SK-N-SH (cell line): ENCODE measurements at regions not wholly inside any gene's neighbourhood (a gene's known extent, or its start where the extent isn't known, plus 50 kb on each side); places are given as distances from the start of the nearest gene placed in this dataset.
A peak's percentile ranks its signal among the peaks of the same experiment; 100 is the strongest.

Experiments used
- CTCF ChIA-PET: fragments of 300-600, 350-600 bp; formaldehyde crosslinking; extraction: SDS; loops from one replicate; lab custom pipeline; 2021; lab: Yijun Ruan, JAX
- POLR2A ChIA-PET: fragments of 350-600 bp; sonication (Branson Sonifier 250); formaldehyde crosslinking; extraction: SDS; loops from one replicate; lab custom pipeline; 2020; ENCODE audit warnings: antibody characterized with exemption, inconsistent platforms; lab: Yijun Ruan, JAX
- DNase-seq: peaks from one replicate; pipeline ENCODE4 v3.0.0; 2012
- H2AFZ ChIP-seq: fragments of 200-600 bp; sonication (generic); 2 replicates; pipeline ENCODE4 v1.8.1; 2016; ENCODE audit warnings: antibody characterized with exemption, mild to moderate bottlenecking, low read depth
- H3F3A ChIP-seq: fragments of 200-600 bp; sonication (generic); replicated peaks from 2 replicates; pipeline ENCODE3; 2016; ENCODE audit warnings: antibody characterized with exemption, mild to moderate bottlenecking; ENCODE audit not compliant: insufficient read depth
- H3K27ac ChIP-seq, 2 experiments: fragments of 200-500 bp in 1 of 2; fragments of 200-600 bp in 1 of 2; sonication (Bioruptor generic) in 1 of 2; sonication (generic), shearing (Covaris generic) in 1 of 2; 2 replicates each; pipeline versions ENCODE4 v1.5.1 to v1.6.1; 2014 to 2016; ENCODE audit warnings: low read depth in 2 of 2, inconsistent platforms in 1 of 2, low read length in 1 of 2, mild to moderate bottlenecking in 1 of 2, mixed read lengths in 1 of 2
- H3K27me3 ChIP-seq: fragments of 200-600 bp; sonication (generic), shearing (Covaris generic); 2 replicates; pipeline ENCODE4 v1.6.1; 2016; ENCODE audit warnings: mixed run types; ENCODE audit not compliant: insufficient read depth
- H3K36me3 ChIP-seq, 2 experiments: fragments of 200-500 bp in 1 of 2; fragments of 200-600 bp in 1 of 2; sonication (Bioruptor generic) in 1 of 2; sonication (generic) in 1 of 2; replicated peaks in 1 of 2; 2 replicates each; pipeline versions ENCODE3 to v1.5.1; 2014 to 2016; ENCODE audit warnings: low read length in 1 of 2, mild to moderate bottlenecking in 1 of 2; ENCODE audit not compliant: insufficient read depth in 2 of 2, control insufficient read depth in 1 of 2
- H3K4me1 ChIP-seq, 2 experiments: fragments of 200-500 bp in 1 of 2; fragments of 200-600 bp in 1 of 2; sonication (Bioruptor generic) in 1 of 2; sonication (generic), shearing (Covaris generic) in 1 of 2; 2 replicates each; pipeline versions ENCODE4 v1.5.1 to v1.6.1; 2014 to 2016; ENCODE audit warnings: low read depth in 1 of 2, low read length in 1 of 2, mixed run types in 1 of 2; ENCODE audit not compliant: insufficient read depth in 2 of 2, control insufficient read depth in 1 of 2
- H3K4me2 ChIP-seq: fragments of 200-600 bp; sonication (generic), shearing (Covaris generic); 2 replicates; pipeline ENCODE4 v1.6.1; 2017; ENCODE audit warnings: mixed run types
- H3K4me3 ChIP-seq, 2 experiments: fragments of 200-500 bp in 1 of 2; fragments of 200-600 bp in 1 of 2; sonication (Bioruptor generic) in 1 of 2; sonication (generic), shearing (Covaris generic) in 1 of 2; 2 replicates each; pipeline versions ENCODE4 v1.5.1 to v1.8.1; 2014 to 2016; ENCODE audit warnings: low read depth in 2 of 2, inconsistent platforms in 1 of 2, low read length in 1 of 2, mild to moderate bottlenecking in 1 of 2, mixed read lengths in 1 of 2, moderate library complexity in 1 of 2
- H3K79me2 ChIP-seq: fragments of 200-600 bp; sonication (generic); 2 replicates; pipeline ENCODE4 v1.8.1; 2017; ENCODE audit warnings: mild to moderate bottlenecking; ENCODE audit not compliant: insufficient read depth
- H3K9ac ChIP-seq: fragments of 200-600 bp; sonication (generic); 2 replicates; pipeline ENCODE4 v1.6.1; 2017; ENCODE audit warnings: mixed run types
- H3K9me2 ChIP-seq: fragments of 200-600 bp; sonication (generic); 2 replicates; pipeline ENCODE4 v1.6.1; 2017; ENCODE audit warnings: mixed run types
- H3K9me3 ChIP-seq: fragments of 200-600 bp; sonication (generic); 2 replicates; pipeline ENCODE4 v1.6.1; 2017; ENCODE audit warnings: mixed run types, mild to moderate bottlenecking, moderate library complexity
- H4K20me1 ChIP-seq: fragments of 200-600 bp; sonication (generic); 2 replicates; pipeline ENCODE4 v1.6.1; 2017; ENCODE audit warnings: mild to moderate bottlenecking, mixed run types; ENCODE audit not compliant: insufficient read depth
- CHD2 ChIP-seq: fragments of 150-350 bp; IDR thresholded peaks from 2 replicates; pipeline ENCODE4 v1.6.1; 2018; ENCODE audit warnings: low read length; ENCODE audit not compliant: partially characterized antibody
- ELF1 ChIP-seq: IDR thresholded peaks from 2 replicates; pipeline ENCODE4 v1.4.0; 2012
- EZH2phosphoT487 ChIP-seq: fragments of 200-600 bp; sonication (generic); IDR thresholded peaks from 2 replicates; pipeline ENCODE4 v1.6.1; 2017; ENCODE audit warnings: low read depth, mixed run types, mild to moderate bottlenecking, antibody characterized with exemption, moderate library complexity, borderline replicate concordance
- MEF2A ChIP-seq: IDR thresholded peaks from 2 replicates; pipeline ENCODE4 v1.4.0; 2012; ENCODE audit warnings: low read depth, borderline replicate concordance
- MXI1 ChIP-seq: IDR thresholded peaks from 2 replicates; pipeline ENCODE4 v1.6.1; 2012; ENCODE audit warnings: mild to moderate bottlenecking, low read depth, low read length, improper control_type of control experiment
- NRF1 ChIP-seq: IDR thresholded peaks from 2 replicates; pipeline ENCODE4 v1.6.1; 2012; ENCODE audit warnings: low read depth, mild to moderate bottlenecking, low read length
- RCOR1 ChIP-seq: fragments of 150-350 bp; IDR thresholded peaks from 2 replicates; pipeline ENCODE4 v1.6.1; 2017; ENCODE audit warnings: antibody characterized with exemption, low read length
- WGBS: methylation state at CpG from one replicate; pipeline ENCODE4 v1.1.6; 2017; ENCODE audit warnings: low lambda C conversion rate; 5-methylcytosine and 5-hydroxymethylcytosine counted together
- TF ChIP-seq, protein P1 (sequence below): IDR thresholded peaks from 2 replicates; pipeline ENCODE4 v1.4.0; 2012; ENCODE audit warnings: low read depth
- TF ChIP-seq, protein P2 (sequence below): fragments of 150-350 bp; IDR thresholded peaks from 2 replicates; pipeline ENCODE4 v1.6.1; 2017; ENCODE audit warnings: antibody characterized with exemption, low read length, low read depth, borderline replicate concordance
- TF ChIP-seq, protein P3 (sequence below): IDR thresholded peaks from 2 replicates; pipeline ENCODE4 v1.4.0; 2012; ENCODE audit warnings: low read depth, borderline replicate concordance

DNA sequence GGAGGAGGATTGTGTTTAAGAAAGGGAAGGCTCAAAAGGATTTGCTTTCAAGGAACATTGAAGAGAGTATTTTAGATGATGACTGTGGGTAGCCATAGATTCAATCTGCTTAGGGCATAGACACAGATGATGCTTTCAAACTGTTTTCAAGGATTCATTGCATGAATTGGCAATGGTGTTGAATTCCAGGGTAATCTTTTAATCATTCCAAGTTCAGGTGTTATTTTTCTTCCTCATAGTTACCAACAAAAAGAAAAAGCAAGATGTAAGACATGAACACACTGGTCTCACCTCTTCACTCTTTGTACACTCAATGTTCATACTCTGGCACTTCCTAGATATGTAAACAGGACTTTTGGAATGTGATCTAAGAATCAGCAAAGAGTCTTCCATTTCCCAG lies 167.0 kb upstream of the RHOBTB1 start (continued):
- TF ChIP-seq, protein P1, sequence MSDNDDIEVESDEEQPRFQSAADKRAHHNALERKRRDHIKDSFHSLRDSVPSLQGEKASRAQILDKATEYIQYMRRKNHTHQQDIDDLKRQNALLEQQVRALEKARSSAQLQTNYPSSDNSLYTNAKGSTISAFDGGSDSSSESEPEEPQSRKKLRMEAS: no peak
- TF ChIP-seq, protein P2, sequence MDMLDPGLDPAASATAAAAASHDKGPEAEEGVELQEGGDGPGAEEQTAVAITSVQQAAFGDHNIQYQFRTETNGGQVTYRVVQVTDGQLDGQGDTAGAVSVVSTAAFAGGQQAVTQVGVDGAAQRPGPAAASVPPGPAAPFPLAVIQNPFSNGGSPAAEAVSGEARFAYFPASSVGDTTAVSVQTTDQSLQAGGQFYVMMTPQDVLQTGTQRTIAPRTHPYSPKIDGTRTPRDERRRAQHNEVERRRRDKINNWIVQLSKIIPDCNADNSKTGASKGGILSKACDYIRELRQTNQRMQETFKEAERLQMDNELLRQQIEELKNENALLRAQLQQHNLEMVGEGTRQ: no peak

DNA sequence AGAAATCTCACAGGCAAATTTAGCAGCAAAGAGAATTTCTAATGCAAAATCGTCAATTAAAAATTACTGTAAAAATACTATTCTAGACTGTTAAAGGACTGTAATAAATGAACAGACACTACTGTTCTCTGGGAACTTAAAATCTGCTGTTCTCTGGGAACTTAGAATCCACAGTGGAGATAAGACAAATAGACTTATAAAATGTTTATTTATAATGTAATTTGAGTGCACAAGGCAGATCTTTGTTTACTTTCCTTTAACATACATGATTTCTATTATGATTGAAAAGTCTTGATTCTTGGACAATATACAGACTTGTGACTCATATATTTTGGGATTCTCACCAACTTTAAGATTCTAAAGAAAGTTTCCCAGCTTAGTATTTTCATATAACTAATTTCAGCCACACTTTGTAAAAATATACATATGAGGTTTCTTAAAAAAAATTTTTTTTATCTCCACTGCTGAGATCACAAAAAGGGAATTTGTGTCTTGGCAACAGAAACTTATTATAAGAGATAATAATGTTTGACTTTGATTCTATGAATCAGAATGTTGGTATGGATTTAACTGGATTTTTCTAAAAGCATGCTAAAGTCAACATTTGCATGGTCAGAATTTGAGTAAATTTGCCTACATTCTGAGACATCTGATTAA lies 166.3 kb upstream of the RHOBTB1 start:
- Histone ChIP-seq H3K36me3 (no peaks in the 10 kb centered on the region), H3K9me2 (no peaks in the 10 kb centered on the region), H3K4me2 (0 out of 2 replicates have a peak overlapping the region, but pooled peaks have one; percentile 10), H3K4me1 (no peaks in the 10 kb centered on the region), H3K4me3 (no peak overlapping the region), H4K20me1 (no peaks in the 10 kb centered on the region), H3K9me3 (no peaks in the 10 kb centered on the region), H3K27me3 (no peaks in the 10 kb centered on the region), H3F3A (peaks cover 6% of the 10 kb centered on the region), H3K9ac (no peak overlapping the region), H2AFZ (no peak overlapping the region), H3K27ac (peak overlapping the region in 1 of 2 experiments; percentile 71; a peak in 2 of 4 replicates), H3K79me2 (no peaks in the 10 kb centered on the region; the same call in 1 of the 2 replicates)
- DNase-seq: no peak
- ChIA-PET POLR2A (no interaction called here), CTCF (no interaction called here)
- 65% methylated on average over 1 of the region's 1 CpG for WGBS
- no peak for TF ChIP-seq EZH2phosphoT487

DNA sequence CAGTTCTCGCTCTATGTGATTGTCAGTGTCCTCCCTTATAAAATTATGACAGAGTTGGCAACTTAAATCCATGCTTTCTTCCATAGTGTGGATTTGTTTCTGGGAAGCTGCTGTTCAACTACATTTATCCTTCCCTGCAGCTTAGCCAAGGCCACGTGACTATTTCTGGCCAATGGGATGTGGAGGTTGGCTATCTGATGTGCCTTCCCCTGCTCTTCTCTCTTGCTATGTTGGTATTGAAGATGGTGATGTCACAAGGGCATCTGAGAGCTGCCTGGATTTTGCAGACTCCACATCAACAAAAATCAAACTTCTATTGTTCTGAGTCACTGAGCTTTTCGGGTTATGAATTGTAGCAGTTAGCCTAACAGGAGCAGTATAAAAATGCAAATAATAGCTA lies 164.9 kb upstream of the RHOBTB1 start:
- no peaks in the 10 kb centered on the region for H3K9me3 ChIP-seq
- 61% methylated on average over 3 of the region's 3 CpGs for WGBS
- no peaks in the 10 kb centered on the region for H3K4me1 ChIP-seq
- no peaks in the 10 kb centered on the region for H3K27me3 ChIP-seq
- H3K9ac ChIP-seq: no peak overlapping the region
- H3F3A ChIP-seq: peaks cover 6% of the 10 kb centered on the region
- no peak overlapping the region for H3K4me3 ChIP-seq
- no peaks in the 10 kb centered on the region; the same call in 1 of the 2 replicates for H3K79me2 ChIP-seq
- H3K36me3 ChIP-seq: no peaks in the 10 kb centered on the region
- H4K20me1 ChIP-seq: no peaks in the 10 kb centered on the region
- no peaks in the 10 kb centered on the region for H3K9me2 ChIP-seq
- DNase-seq: no peak
- H3K4me2 ChIP-seq: no peak overlapping the region
- H3K27ac ChIP-seq: no peak overlapping the region
- ChIA-PET CTCF (no interaction called here), POLR2A (no interaction called here)
- H2AFZ ChIP-seq: no peak overlapping the region
- TF ChIP-seq MEF2A (no peak), MXI1 (no peak), NRF1 (no peak), ELF1 (no peak), CHD2 (no peak), RCOR1 (no peak), EZH2phosphoT487 (no peak)
- TF ChIP-seq, protein P3, sequence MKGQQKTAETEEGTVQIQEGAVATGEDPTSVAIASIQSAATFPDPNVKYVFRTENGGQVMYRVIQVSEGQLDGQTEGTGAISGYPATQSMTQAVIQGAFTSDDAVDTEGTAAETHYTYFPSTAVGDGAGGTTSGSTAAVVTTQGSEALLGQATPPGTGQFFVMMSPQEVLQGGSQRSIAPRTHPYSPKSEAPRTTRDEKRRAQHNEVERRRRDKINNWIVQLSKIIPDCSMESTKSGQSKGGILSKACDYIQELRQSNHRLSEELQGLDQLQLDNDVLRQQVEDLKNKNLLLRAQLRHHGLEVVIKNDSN: no peak
- TF ChIP-seq, all 33 proteins: peak for 0
